GM10248 (cell line): ENCODE measurements at regions not wholly inside any gene's neighbourhood (a gene's known extent, or its start where the extent isn't known, plus 50 kb on each side); places are given as distances from the start of the nearest gene placed in this dataset.

Experiments
- CTCF ChIA-PET: fragments of 300-600 bp; sonication (Branson Sonifier 250); formaldehyde crosslinking; extraction: SDS; loops from one replicate; lab custom pipeline; 2021; ENCODE audit warnings: antibody characterized with exemption; lab: Yijun Ruan, JAX
- POLR2A ChIA-PET: fragments of 350-650 bp; sonication (Branson Sonifier 250); formaldehyde crosslinking; extraction: SDS; loops from one replicate; lab custom pipeline; 2020; ENCODE audit warnings: antibody characterized with exemption; lab: Yijun Ruan, JAX
- DNase-seq: peaks from one replicate; pipeline ENCODE4 v3.0.0; 2012; ENCODE audit errors: extremely low spot score
- CTCF ChIP-seq: IDR thresholded peaks from 2 replicates; pipeline ENCODE4 v1.5.1; 2012; ENCODE audit warnings: mild to moderate bottlenecking, low read depth; ENCODE audit errors: extremely low read depth, missing control alignments, control extremely low read depth

- TF ChIP-seq CTCF: no peak
- ChIA-PET POLR2A (no interaction called here), CTCF (no interaction called here)
- DNase-seq: no peak
These were observed 1730.3 kb upstream of the TENM3 start for GRCh38 chr4:180512801-180513475.

DNA sequence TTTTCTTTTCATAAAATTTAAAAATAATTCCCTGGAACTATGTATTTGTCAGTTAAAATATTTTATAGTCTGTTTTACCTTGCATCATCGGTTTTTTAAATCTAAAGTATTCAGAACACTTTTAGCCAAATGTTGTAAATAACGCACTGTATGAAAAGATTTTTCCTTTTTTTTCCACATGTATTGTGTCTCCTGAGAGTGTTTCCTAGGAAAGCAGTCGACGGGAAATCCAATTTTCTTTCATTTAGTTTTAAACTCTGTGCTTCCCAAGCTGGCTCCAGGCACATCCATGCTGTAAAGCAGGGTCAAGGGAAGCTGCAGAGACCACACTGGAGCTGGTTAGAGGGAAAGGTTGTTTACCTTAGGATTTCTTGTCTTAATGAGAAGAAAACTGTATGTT, 1724.3 kb upstream of the TENM3 start:
- DNase-seq: no peak
- TF ChIP-seq CTCF: no peak
- POLR2A ChIA-PET: no interaction called here
- CTCF ChIA-PET: interaction anchor here (1.3 kb wide), 2 partner anchors 10 to 11 kb away, joined by 3 read pairs; no protein-coding TSS in a partner anchor

- no peak for DNase-seq
- TF ChIP-seq CTCF: no peak
- ChIA-PET POLR2A (no interaction called here), CTCF (interaction anchor here (1.0 kb wide), 1 partner anchor 36 kb away, joined by 3 read pairs; no protein-coding TSS in a partner anchor)
These were observed 1722.0 kb upstream of the TENM3 start for GRCh38 chr4:180521181-180521580.

DNA sequence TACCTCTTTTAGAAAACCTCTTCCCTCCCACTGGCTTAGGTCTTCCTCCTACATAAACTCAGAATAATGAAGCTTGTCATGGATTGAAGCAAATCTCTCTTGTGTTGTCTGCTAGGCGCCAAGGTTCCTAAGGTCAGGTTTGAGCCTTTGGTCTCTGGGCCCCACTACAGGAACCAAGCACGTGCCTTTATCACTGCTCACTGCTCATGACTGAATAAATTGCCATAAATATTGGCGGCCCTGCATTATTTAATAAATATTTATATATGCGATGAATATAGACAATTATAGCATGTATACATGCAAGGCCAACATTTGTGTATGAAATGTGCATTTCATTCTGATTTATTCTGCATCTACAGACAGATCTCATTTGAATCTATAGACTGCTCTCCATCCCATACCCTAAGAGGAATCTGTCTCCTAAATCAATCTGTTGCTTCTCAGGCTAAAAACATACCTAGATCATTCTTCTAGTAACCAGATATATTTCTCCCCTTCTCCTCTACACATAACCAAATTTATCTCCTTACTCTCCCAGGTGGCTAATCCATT, 1717.6 kb upstream of the TENM3 start:
- no peak for DNase-seq
- ChIA-PET POLR2A (no interaction called here), CTCF (no interaction called here)
- TF ChIP-seq CTCF: no peak

DNA sequence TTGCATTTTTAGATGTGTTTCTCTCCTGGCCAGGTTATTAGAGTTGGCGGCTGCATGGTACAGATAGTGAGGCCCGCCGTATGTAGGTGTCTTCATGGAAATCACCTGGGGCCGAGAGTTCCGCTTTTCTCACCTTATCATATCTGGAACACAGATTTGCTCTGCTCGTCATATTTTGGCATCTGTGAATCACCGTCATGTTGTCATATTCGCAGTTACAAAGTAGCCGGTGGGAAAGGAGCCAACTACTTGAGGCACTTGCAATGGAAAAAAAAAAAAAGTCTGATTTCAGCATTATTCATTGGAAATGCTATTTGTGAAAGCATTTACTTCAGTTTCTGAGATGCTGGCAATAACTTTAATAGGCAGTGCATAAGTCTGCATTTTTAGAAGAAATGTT, 1715.2 kb upstream of the TENM3 start:
- DNase-seq: no peak
- no peak for TF ChIP-seq CTCF
- CTCF ChIA-PET: interaction anchor here (1.1 kb wide), 1 partner anchor 13 kb away, joined by 3 read pairs; no protein-coding TSS in a partner anchor
- POLR2A ChIA-PET: no interaction called here

GRCh38 chr4:180530787-180531186, 1712.4 kb upstream of the TENM3 start:
- POLR2A ChIA-PET: no interaction called here
- TF ChIP-seq CTCF: no peak
- CTCF ChIA-PET: interaction anchor here (0.7 kb wide), 1 partner anchor 30 kb away, joined by 3 read pairs; no protein-coding TSS in a partner anchor
- DNase-seq: no peak
